Thyroid gland (tissue), 4 donors: ENCODE measurements at regions not wholly inside any gene's neighbourhood (a gene's known extent, or its start where the extent isn't known, plus 50 kb on each side); places are given as distances from the start of the nearest gene placed in this dataset.

Experiments used
- DNase-seq, 2 donors: peaks; one replicate each; pipeline ENCODE4 v3.0.0-alpha.2; 2019
- H3K27ac ChIP-seq, 3 donors: fragments of 200-600 bp; sonication (generic); 1 replicate in 2 of 3; 2 replicates in 1 of 3; pipeline ENCODE4 v1.5.1; 2016 to 2019; ENCODE audit warnings: mild to moderate bottlenecking in 1 of 3, moderate library complexity in 1 of 3
- H3K27me3 ChIP-seq: fragments of 200-600 bp; sonication (generic); one replicate; pipeline ENCODE4 v1.5.1; 2019
- H3K36me3 ChIP-seq, 2 donors: fragments of 200-600 bp; sonication (generic); one replicate each; pipeline ENCODE4 v1.5.1; 2016 to 2019
- H3K4me1 ChIP-seq, 2 donors: fragments of 200-600 bp; sonication (generic); one replicate each; pipeline ENCODE4 v1.5.1; 2017 to 2019
- H3K4me3 ChIP-seq, 3 donors: fragments of 200-600 bp; sonication (generic); replicated peaks in 1 of 3; 1 replicate in 2 of 3; 2 replicates in 1 of 3; pipeline ENCODE4 v1.5.1; 2016; ENCODE audit warnings: mild to moderate bottlenecking in 1 of 3
- H3K9me3 ChIP-seq: fragments of 200-600 bp; sonication (generic); one replicate; pipeline ENCODE4 v1.5.1; 2017
- POLR2A ChIP-seq, 2 donors: fragments of 450-650 bp; IDR thresholded peaks; one replicate each; pipeline ENCODE4 v1.6.1; 2017; ENCODE audit warnings: antibody characterized with exemption in 2 of 2, mild to moderate bottlenecking in 2 of 2, moderate library complexity in 1 of 2
- WGBS, 2 donors: methylation state at CpG; one replicate each; pipeline ENCODE4 v1.1.5; 2017; 5-methylcytosine and 5-hydroxymethylcytosine counted together
- intact Hi-C: fragments of 100-400 bp; cut with DNase I; formaldehyde crosslinking; loops from one replicate; pipeline ENCODE4 v1.15.1; 2023
- TF ChIP-seq, protein P1 (sequence below), 6 experiments: fragments of 200-600 bp in 3 of 6; fragments of 450-650 bp in 3 of 6; sonication (generic) in 3 of 6; IDR thresholded peaks; one replicate each; pipeline ENCODE4 v1.5.1; 2016 to 2019; ENCODE audit warnings: antibody characterized with exemption in 6 of 6, mild to moderate bottlenecking in 2 of 6, inconsistent platforms in 1 of 6, moderate library complexity in 1 of 6

DNA sequence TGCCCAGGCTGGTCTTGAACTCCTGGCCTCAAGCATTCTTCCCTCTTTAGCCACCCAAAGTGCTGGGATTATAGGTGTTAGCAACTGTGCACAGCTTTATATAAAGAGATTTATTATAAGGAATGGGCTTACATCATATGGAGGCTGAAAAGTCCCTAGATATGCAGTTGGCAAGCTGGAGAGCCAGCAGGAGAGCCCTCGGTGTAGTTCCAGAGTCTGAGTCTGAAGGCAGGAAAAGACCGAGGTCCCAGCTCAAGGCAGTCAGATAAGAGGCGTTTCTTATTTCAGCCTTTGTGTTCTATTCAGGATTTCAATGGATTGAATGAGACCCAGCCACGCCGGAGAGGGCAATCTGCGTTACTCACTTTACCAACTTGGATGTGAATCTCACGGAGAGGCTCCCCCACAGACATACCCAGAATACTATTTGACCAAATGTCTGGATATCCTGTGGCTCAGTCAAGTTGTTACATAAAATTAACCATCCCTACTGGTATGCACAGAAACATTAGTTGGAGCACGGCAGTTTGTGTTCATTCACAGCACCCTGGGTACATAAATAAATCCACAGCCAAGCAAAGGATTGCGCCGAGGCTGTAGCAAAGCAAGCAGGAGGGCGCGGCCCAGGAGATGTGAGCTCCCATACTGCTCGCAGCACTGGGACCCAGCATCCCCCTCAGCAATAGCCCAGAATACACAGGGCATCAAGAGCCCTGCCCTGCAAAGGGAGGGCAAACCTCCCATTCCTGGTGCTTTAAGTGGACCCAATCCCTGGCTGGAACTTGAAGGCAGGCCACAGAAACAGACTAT lies 158.4 kb upstream of the ZNF32 start:
- Histone ChIP-seq H3K4me1 (peaks cover 8 to 10% of the 10 kb centered on the region in 2 donors), H3K9me3 (no peaks in the 10 kb centered on the region), H3K36me3 (no peaks in the 10 kb centered on the region), H3K4me3 (no peak overlapping the region), H3K27ac (no peak overlapping the region), H3K27me3 (no peaks in the 10 kb centered on the region)
- DNase-seq: no peak
- intact Hi-C loops: no loop called here
- no peak for TF ChIP-seq POLR2A (IDR thresholded peaks at IDR 0.05)
- TF ChIP-seq, protein P1, sequence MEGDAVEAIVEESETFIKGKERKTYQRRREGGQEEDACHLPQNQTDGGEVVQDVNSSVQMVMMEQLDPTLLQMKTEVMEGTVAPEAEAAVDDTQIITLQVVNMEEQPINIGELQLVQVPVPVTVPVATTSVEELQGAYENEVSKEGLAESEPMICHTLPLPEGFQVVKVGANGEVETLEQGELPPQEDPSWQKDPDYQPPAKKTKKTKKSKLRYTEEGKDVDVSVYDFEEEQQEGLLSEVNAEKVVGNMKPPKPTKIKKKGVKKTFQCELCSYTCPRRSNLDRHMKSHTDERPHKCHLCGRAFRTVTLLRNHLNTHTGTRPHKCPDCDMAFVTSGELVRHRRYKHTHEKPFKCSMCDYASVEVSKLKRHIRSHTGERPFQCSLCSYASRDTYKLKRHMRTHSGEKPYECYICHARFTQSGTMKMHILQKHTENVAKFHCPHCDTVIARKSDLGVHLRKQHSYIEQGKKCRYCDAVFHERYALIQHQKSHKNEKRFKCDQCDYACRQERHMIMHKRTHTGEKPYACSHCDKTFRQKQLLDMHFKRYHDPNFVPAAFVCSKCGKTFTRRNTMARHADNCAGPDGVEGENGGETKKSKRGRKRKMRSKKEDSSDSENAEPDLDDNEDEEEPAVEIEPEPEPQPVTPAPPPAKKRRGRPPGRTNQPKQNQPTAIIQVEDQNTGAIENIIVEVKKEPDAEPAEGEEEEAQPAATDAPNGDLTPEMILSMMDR (IDR thresholded peaks at IDR 0.05): no peak
- 86 to 88% methylated on average over 13 of the region's 13 CpGs for WGBS, 2 donors

DNA sequence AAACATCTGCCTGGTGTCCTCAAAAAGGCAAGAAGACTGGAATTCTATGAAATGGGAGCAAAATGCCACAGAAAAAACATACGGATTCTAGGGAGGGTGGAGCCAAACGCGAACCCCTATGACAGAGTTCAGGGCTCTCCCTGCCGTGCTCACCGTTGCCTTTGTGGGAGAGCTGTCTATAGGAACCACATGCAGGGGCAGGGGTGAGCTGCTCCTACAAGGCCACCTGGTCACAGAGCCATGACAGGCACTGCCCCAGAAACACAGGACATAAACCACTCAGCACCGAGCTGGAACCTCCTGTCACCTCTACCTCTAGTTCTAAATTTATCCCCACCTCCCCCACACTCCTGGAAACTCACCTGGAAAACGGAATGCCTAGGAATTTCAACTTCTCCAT lies 155.1 kb upstream of the ZNF32 start:
- intact Hi-C loops: no loop called here
- DNase-seq: no peak
- Histone ChIP-seq H3K4me1 (no peaks in the 10 kb centered on the region), H3K27me3 (no peaks in the 10 kb centered on the region), H3K9me3 (no peaks in the 10 kb centered on the region), H3K4me3 (no peak overlapping the region), H3K27ac (no peak overlapping the region), H3K36me3 (no peaks in the 10 kb centered on the region)
- WGBS, 2 donors: 56 to 64% methylated on average over 7 of the region's 7 CpGs
- TF ChIP-seq, protein P1 (IDR thresholded peaks at IDR 0.05): no peak
- no peak for TF ChIP-seq POLR2A (IDR thresholded peaks at IDR 0.05)

DNA sequence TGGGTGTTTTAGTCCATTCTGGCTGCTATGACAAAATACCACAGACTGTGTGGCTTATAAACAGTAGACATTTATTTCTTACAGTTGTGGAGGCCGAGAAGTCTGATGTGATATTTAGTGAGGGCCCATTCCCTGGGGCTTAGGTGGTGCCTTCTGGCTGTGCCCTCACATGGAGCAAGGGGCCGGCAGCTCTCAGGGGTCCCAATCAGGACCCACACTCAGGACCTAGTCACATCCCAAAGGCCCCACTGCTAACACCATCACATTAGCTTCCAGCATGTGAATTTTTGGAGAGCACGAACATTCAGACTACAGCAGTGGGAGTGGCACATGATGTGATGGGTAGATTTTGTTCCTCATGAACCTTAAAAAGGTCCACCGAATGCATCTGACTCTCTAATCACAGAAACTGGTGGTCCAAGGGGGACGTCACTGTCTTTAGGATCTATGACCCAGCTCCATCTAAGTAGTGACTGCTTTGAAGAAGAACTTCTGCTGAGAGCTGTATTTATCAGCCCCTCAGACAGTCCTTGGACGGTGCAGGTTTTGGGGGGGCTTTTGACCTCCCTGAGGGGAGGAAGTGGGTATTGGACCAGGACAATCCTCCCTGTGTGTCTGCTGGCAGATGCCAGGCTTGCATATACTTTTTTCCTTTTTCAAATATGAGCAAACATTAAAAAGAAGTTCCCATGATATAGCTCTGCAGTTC lies 154.5 kb upstream of the ZNF32 start:
- TF ChIP-seq, protein P1 (IDR thresholded peaks at IDR 0.05): no peak
- TF ChIP-seq POLR2A (IDR thresholded peaks at IDR 0.05): no peak
- no peak overlapping the region for H3K4me3 ChIP-seq
- no peak overlapping the region for H3K27ac ChIP-seq
- H3K4me1 ChIP-seq: no peaks in the 10 kb centered on the region
- no peak for DNase-seq
- H3K9me3 ChIP-seq: no peaks in the 10 kb centered on the region
- no peaks in the 10 kb centered on the region for H3K27me3 ChIP-seq
- 89 to 90% methylated on average over 6 of the region's 6 CpGs for WGBS, 2 donors
- intact Hi-C loops: no loop called here
- H3K36me3 ChIP-seq: no peaks in the 10 kb centered on the region

DNA sequence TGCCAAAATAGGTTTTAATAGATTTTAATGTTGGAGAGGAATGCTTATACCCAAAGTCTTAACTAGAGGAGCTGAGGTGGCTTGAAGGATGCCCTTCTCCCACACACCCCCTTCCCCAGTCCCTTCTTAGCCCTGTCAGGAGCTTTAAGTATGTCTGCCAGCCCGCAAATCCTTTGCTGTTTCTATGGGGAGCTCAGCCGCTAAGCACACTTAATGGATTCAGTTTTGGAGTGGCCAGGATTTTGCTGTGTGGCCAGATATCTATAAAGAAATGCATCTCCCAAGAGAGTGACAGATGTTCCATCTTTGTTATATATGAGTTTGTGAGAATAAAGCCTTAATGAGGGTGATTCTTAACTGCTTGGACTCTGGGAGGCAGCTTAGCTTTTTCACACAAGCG lies 152.9 kb upstream of the ZNF32 start:
- H3K9me3 ChIP-seq: no peaks in the 10 kb centered on the region
- no peak for DNase-seq
- H3K4me3 ChIP-seq: no peak overlapping the region
- 65 to 70% methylated on average over 3 of the region's 3 CpGs for WGBS, 2 donors
- H3K27me3 ChIP-seq: no peaks in the 10 kb centered on the region
- intact Hi-C loops: no loop called here
- TF ChIP-seq POLR2A (IDR thresholded peaks at IDR 0.05): no peak
- TF ChIP-seq, protein P1 (IDR thresholded peaks at IDR 0.05): no peak
- H3K27ac ChIP-seq: peak overlapping the region in 1 of 3 donors; percentile 40
- H3K4me1 ChIP-seq: no peaks in the 10 kb centered on the region
- H3K36me3 ChIP-seq: no peaks in the 10 kb centered on the region

DNA sequence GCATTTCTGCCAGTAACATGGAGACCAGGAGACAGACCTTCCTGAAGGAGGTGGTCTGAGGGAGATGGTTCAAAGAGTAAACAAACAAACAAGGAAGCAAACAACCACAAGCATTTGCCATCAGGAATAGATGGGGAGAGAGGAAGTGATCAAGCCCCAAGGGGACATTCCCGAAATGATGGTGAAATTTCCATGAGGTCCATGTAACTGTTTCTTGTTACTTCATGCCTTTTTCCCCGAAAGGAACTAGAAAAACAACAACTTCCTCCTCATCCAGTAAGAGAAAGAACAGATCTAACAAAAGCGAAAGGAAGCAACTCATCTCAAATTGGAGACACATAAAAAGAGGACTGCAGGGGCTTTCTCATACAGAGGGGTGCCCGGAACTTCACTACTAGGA lies 152.5 kb upstream of the ZNF32 start:
- Histone ChIP-seq H3K27ac (peak overlapping the region in 1 of 3 donors; percentile 40), H3K4me3 (no peak overlapping the region), H3K9me3 (no peaks in the 10 kb centered on the region), H3K27me3 (no peaks in the 10 kb centered on the region), H3K36me3 (no peaks in the 10 kb centered on the region), H3K4me1 (no peaks in the 10 kb centered on the region)
- no peak for DNase-seq
- intact Hi-C loops: no loop called here
- TF ChIP-seq, protein P1 (IDR thresholded peaks at IDR 0.05): no peak
- no peak for TF ChIP-seq POLR2A (IDR thresholded peaks at IDR 0.05)
- 69 to 72% methylated on average over 4 of the region's 4 CpGs for WGBS, 2 donors
